ENCODE measurements at regions not wholly inside any gene's neighbourhood (a gene's known extent, or its start where the extent isn't known, plus 50 kb on each side); places are given as distances from the start of the nearest gene placed in this dataset.

DNA sequence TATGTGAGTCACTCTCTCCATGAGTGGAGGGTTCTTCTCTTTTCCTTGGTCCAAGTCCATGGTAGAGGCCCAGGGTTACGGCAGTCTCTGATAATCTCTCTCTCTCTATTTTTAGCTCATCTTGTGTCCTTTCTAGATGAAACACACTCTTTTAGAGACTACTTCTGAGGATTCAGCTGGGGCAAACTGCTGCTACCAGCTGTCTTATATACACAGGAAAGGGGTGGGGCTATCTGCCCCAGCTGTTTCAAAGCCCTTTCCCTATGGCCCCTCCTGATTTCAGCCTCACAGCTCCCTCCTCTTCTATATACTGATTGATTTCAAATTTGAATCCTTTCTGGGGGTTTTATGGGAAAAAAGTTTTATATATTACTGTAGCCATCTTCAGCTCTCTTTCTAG lies 324.8 kb downstream of the RWDD3 start:
- TF ChIP-seq, protein P1, sequence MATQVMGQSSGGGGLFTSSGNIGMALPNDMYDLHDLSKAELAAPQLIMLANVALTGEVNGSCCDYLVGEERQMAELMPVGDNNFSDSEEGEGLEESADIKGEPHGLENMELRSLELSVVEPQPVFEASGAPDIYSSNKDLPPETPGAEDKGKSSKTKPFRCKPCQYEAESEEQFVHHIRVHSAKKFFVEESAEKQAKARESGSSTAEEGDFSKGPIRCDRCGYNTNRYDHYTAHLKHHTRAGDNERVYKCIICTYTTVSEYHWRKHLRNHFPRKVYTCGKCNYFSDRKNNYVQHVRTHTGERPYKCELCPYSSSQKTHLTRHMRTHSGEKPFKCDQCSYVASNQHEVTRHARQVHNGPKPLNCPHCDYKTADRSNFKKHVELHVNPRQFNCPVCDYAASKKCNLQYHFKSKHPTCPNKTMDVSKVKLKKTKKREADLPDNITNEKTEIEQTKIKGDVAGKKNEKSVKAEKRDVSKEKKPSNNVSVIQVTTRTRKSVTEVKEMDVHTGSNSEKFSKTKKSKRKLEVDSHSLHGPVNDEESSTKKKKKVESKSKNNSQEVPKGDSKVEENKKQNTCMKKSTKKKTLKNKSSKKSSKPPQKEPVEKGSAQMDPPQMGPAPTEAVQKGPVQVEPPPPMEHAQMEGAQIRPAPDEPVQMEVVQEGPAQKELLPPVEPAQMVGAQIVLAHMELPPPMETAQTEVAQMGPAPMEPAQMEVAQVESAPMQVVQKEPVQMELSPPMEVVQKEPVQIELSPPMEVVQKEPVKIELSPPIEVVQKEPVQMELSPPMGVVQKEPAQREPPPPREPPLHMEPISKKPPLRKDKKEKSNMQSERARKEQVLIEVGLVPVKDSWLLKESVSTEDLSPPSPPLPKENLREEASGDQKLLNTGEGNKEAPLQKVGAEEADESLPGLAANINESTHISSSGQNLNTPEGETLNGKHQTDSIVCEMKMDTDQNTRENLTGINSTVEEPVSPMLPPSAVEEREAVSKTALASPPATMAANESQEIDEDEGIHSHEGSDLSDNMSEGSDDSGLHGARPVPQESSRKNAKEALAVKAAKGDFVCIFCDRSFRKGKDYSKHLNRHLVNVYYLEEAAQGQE (tag by site-specific recombination; IDR thresholded peaks at IDR 0.05): no peak
- TF ChIP-seq, protein P2, sequence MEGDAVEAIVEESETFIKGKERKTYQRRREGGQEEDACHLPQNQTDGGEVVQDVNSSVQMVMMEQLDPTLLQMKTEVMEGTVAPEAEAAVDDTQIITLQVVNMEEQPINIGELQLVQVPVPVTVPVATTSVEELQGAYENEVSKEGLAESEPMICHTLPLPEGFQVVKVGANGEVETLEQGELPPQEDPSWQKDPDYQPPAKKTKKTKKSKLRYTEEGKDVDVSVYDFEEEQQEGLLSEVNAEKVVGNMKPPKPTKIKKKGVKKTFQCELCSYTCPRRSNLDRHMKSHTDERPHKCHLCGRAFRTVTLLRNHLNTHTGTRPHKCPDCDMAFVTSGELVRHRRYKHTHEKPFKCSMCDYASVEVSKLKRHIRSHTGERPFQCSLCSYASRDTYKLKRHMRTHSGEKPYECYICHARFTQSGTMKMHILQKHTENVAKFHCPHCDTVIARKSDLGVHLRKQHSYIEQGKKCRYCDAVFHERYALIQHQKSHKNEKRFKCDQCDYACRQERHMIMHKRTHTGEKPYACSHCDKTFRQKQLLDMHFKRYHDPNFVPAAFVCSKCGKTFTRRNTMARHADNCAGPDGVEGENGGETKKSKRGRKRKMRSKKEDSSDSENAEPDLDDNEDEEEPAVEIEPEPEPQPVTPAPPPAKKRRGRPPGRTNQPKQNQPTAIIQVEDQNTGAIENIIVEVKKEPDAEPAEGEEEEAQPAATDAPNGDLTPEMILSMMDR (tag by site-specific recombination; IDR thresholded peaks at IDR 0.05): no peak
- TF ChIP-seq ZNF747 (tag by site-specific recombination; IDR thresholded peaks at IDR 0.05) (no peak), ZNF658 (tag by site-specific recombination; IDR thresholded peaks at IDR 0.05) (no peak), ZFHX2 (tag by site-specific recombination; conservative IDR thresholded peaks at IDR 0.05) (no peak), TCF7L2 (IDR thresholded peaks at IDR 0.05; ENCODE audit: borderline replicate concordance, low read depth, low read length) (no peak)
- TF ChIP-seq, protein P3, sequence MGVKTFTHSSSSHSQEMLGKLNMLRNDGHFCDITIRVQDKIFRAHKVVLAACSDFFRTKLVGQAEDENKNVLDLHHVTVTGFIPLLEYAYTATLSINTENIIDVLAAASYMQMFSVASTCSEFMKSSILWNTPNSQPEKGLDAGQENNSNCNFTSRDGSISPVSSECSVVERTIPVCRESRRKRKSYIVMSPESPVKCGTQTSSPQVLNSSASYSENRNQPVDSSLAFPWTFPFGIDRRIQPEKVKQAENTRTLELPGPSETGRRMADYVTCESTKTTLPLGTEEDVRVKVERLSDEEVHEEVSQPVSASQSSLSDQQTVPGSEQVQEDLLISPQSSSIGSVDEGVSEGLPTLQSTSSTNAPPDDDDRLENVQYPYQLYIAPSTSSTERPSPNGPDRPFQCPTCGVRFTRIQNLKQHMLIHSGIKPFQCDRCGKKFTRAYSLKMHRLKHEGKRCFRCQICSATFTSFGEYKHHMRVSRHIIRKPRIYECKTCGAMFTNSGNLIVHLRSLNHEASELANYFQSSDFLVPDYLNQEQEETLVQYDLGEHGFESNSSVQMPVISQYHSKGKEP (tag by site-specific recombination; IDR thresholded peaks at IDR 0.05): no peak
- TF ChIP-seq, protein P4, sequence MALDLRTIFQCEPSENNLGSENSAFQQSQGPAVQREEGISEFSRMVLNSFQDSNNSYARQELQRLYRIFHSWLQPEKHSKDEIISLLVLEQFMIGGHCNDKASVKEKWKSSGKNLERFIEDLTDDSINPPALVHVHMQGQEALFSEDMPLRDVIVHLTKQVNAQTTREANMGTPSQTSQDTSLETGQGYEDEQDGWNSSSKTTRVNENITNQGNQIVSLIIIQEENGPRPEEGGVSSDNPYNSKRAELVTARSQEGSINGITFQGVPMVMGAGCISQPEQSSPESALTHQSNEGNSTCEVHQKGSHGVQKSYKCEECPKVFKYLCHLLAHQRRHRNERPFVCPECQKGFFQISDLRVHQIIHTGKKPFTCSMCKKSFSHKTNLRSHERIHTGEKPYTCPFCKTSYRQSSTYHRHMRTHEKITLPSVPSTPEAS (tag by site-specific recombination; IDR thresholded peaks at IDR 0.05): no peak

Measured in HEK293 (cell line).